SK-N-SH (cell line): ENCODE measurements at regions not wholly inside any gene's neighbourhood (a gene's known extent, or its start where the extent isn't known, plus 50 kb on each side); places are given as distances from the start of the nearest gene placed in this dataset.

Source experiments
- JUND ChIP-seq: IDR thresholded peaks from 2 replicates; pipeline ENCODE4 v1.4.0; 2012
- POLR2AphosphoS5 ChIP-seq: IDR thresholded peaks from 2 replicates; pipeline ENCODE4 v1.6.1; 2012; ENCODE audit warnings: low read depth, low read length
- RAD21 ChIP-seq: IDR thresholded peaks from 2 replicates; pipeline ENCODE4 v1.6.1; 2012; ENCODE audit warnings: mild to moderate bottlenecking, low read length
- TAF1 ChIP-seq: IDR thresholded peaks from 2 replicates; pipeline ENCODE4 v1.6.1; 2012; ENCODE audit warnings: low read depth, mild to moderate bottlenecking, low read length, moderate library complexity, borderline replicate concordance
- TF ChIP-seq, protein P1 (sequence below): fragments of 200-600 bp; sonication (generic); IDR thresholded peaks from 2 replicates; pipeline ENCODE4 v1.6.1; 2017; ENCODE audit warnings: antibody characterized with exemption, mild to moderate bottlenecking, moderate library complexity

DNA sequence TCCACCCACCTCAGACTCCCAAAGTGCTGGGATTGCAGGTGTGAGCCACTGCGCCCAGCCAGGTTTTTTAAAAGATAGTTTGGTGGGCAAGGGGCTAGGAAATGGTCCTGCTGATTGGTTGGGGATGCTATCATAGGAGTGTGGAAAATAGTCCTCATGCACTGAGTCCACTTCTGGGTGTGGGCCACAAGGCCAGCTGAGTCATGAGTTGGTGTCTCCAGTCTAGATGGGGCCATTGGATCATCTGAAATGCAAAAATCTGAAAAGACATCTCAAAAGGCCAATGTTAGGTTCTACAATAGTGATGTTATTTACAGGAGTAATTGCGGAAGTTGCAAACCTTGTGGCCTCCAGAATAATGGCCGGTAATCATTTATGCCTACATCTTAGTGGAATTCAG is 221.1 kb downstream of the ZNF674 start:
- TF ChIP-seq JUND: no peak
- TF ChIP-seq, protein P1, sequence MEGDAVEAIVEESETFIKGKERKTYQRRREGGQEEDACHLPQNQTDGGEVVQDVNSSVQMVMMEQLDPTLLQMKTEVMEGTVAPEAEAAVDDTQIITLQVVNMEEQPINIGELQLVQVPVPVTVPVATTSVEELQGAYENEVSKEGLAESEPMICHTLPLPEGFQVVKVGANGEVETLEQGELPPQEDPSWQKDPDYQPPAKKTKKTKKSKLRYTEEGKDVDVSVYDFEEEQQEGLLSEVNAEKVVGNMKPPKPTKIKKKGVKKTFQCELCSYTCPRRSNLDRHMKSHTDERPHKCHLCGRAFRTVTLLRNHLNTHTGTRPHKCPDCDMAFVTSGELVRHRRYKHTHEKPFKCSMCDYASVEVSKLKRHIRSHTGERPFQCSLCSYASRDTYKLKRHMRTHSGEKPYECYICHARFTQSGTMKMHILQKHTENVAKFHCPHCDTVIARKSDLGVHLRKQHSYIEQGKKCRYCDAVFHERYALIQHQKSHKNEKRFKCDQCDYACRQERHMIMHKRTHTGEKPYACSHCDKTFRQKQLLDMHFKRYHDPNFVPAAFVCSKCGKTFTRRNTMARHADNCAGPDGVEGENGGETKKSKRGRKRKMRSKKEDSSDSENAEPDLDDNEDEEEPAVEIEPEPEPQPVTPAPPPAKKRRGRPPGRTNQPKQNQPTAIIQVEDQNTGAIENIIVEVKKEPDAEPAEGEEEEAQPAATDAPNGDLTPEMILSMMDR: no peak
- no peak for TF ChIP-seq POLR2AphosphoS5
- no peak for TF ChIP-seq TAF1
- no peak for TF ChIP-seq RAD21
